ENCODE measurements at regions not wholly inside any gene's neighbourhood (a gene's known extent, or its start where the extent isn't known, plus 50 kb on each side); places are given as distances from the start of the nearest gene placed in this dataset.

DNA sequence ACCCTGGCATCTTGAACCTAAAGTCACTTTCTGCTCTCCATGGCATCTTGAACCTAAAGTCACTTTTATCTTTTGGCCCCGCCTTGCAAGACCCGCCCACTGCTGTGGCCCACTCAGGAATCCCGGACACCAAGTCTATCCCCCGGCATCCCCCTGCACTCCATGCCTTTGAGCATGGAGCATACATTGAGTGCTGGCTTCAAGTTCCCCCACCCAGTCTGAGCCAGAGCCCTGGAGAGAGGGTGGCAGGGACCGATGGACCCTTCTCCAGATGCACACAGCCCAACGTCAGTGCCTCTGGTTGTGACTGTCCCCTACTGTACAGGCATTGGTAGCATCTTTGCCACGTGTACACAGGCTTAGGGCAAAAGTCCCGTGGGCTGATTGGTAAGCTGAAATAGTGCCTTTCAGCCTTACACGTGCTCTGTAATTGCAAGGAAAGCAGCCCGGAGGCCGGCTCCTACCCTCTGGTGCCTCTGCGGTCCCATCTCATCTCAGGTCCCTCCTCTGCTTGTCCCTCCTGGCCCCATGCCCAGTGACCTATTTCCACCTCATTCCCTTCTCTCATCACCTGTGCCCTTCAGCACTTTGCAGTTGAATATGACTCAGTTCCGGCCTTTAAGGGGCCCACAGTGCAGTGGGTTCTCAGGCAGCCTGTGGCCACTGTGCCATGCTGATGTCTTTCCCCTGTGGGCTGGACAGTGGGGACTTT lies 154.0 kb downstream of the INHBB start:
- TF ChIP-seq, protein P1, sequence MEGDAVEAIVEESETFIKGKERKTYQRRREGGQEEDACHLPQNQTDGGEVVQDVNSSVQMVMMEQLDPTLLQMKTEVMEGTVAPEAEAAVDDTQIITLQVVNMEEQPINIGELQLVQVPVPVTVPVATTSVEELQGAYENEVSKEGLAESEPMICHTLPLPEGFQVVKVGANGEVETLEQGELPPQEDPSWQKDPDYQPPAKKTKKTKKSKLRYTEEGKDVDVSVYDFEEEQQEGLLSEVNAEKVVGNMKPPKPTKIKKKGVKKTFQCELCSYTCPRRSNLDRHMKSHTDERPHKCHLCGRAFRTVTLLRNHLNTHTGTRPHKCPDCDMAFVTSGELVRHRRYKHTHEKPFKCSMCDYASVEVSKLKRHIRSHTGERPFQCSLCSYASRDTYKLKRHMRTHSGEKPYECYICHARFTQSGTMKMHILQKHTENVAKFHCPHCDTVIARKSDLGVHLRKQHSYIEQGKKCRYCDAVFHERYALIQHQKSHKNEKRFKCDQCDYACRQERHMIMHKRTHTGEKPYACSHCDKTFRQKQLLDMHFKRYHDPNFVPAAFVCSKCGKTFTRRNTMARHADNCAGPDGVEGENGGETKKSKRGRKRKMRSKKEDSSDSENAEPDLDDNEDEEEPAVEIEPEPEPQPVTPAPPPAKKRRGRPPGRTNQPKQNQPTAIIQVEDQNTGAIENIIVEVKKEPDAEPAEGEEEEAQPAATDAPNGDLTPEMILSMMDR (conservative IDR thresholded peaks at IDR 0.05 in 1 of 2, IDR thresholded peaks at IDR 0.05 in 1 of 2; ENCODE audit: low read depth in 1 of 2, low read length in 2 of 2) = no peak
- TF ChIP-seq EZH2 (IDR thresholded peaks at IDR 0.05; ENCODE audit: low read length, missing control alignments) = no peak
